GM12892 (cell line): ENCODE measurements at regions not wholly inside any gene's neighbourhood (a gene's known extent, or its start where the extent isn't known, plus 50 kb on each side); places are given as distances from the start of the nearest gene placed in this dataset.

Source experiments
- POLR2A ChIP-seq: IDR thresholded peaks from 2 replicates; pipeline ENCODE4 v1.6.1; 2011; ENCODE audit warnings: low read depth, low read length, control low read depth
- POLR2AphosphoS5 ChIP-seq: IDR thresholded peaks from 2 replicates; pipeline ENCODE4 v1.6.1; 2011; ENCODE audit warnings: low read depth, low read length, control low read depth

DNA sequence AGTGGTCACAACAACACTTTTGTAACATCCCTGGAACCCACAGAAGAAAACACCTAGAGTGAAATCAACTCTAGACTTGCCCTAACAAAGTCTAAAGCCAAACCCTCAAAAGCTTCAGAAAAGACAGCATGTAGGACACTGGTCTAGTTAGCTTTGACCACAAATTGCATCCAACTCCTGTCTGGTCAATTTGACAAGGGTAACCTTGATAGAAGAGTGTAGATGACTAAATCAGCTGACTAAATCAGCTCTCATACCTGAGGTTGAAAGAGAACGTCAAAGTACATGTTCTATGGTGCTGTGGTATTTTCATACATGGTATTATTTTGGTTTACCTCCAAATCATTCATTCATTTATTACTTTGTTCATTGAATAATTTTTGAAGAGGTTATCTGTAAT is 272.8 kb downstream of the KLF5 start:
- TF ChIP-seq POLR2A (no peak), POLR2AphosphoS5 (no peak)
